Endothelial cell of umbilical vein (primary cell): ENCODE measurements at regions not wholly inside any gene's neighbourhood (a gene's known extent, or its start where the extent isn't known, plus 50 kb on each side); places are given as distances from the start of the nearest gene placed in this dataset.

Source experiments
- BruUV-seq: library from RNA; stranded (reverse); fragments of 400-500 nt; replicated peaks from 2 replicates; lab custom pipeline; 2021; lab: Mats Ljungman, UMichigan
- CTCF ChIA-PET: fragments of 300-600, 350-600 bp; sonication (Branson Sonifier 250); formaldehyde crosslinking; loops from one replicate; lab custom pipeline; 2021; ENCODE audit warnings: antibody characterized with exemption, inconsistent platforms; lab: Charles Lee
- POLR2A ChIA-PET: fragments of 300-600, 350-600 bp; sonication (Branson Sonifier 250); formaldehyde crosslinking; loops from one replicate; lab custom pipeline; 2021; ENCODE audit warnings: antibody characterized with exemption, inconsistent platforms; lab: Charles Lee
- DNase-seq: peaks from one replicate; pipeline ENCODE4 v3.0.0-alpha.2; 2011; ENCODE audit warnings: low read depth, low spot score
- FAIRE-seq: peaks from 2 replicates; lab custom pipeline; 2011; peaks lifted over from hg19 to GRCh38; lab: Jason Lieb, UNC
- H2AFZ ChIP-seq: 2 replicates; pipeline ENCODE4 v1.6.0; 2012; ENCODE audit warnings: low read depth, low read length, control low read depth, inconsistent platforms
- H3K27ac ChIP-seq: 2 replicates; pipeline ENCODE4 v1.5.1; 2011; ENCODE audit warnings: low read depth, mild to moderate bottlenecking, control low read depth, low read length, moderate library complexity; ENCODE audit not compliant: insufficient read depth
- H3K27me3 ChIP-seq, 2 experiments: 2 replicates each; pipeline versions ENCODE4 v1.6.0 to v1.6.1; 2011; ENCODE audit warnings: low read length in 2 of 2, mixed read lengths in 1 of 2; ENCODE audit not compliant: control insufficient read depth in 2 of 2, insufficient read depth in 2 of 2
- H3K36me3 ChIP-seq, 2 experiments: 2 replicates in 1 of 2; 3 replicates in 1 of 2; pipeline ENCODE4 v1.5.1; 2011; ENCODE audit warnings: low read length in 2 of 2, mild to moderate bottlenecking in 1 of 2, moderate library complexity in 1 of 2; ENCODE audit not compliant: control insufficient read depth in 2 of 2, insufficient read depth in 2 of 2; ENCODE audit errors: extremely low read depth in 1 of 2
- H3K4me1 ChIP-seq: 3 replicates; pipeline ENCODE4 v1.5.1; 2011; ENCODE audit warnings: mild to moderate bottlenecking, low read length; ENCODE audit not compliant: control insufficient read depth, insufficient read depth; ENCODE audit errors: extremely low read depth
- H3K4me2 ChIP-seq: 2 replicates; pipeline ENCODE4 v1.6.1; 2011; ENCODE audit warnings: low read length, control low read depth, mixed read lengths; ENCODE audit not compliant: insufficient read depth
- H3K4me3 ChIP-seq, 3 experiments: fragments of 200-600 bp in 1 of 3; sonication (generic), shearing (Covaris generic) in 1 of 3; replicated peaks in 1 of 3; 2 replicates each; pipeline ENCODE4 v1.5.1; 2011 to 2016; ENCODE audit warnings: control low read depth in 3 of 3, low read length in 3 of 3, mild to moderate bottlenecking in 2 of 3, inconsistent platforms in 1 of 3, low read depth in 1 of 3, moderate library complexity in 1 of 3; ENCODE audit not compliant: insufficient read depth in 1 of 3
- H3K79me2 ChIP-seq: 2 replicates; pipeline ENCODE4 v1.6.0; 2012; ENCODE audit warnings: low read length, inconsistent platforms; ENCODE audit not compliant: control insufficient read depth, insufficient read depth
- H3K9ac ChIP-seq: replicated peaks from 2 replicates; pipeline ENCODE3; 2011; ENCODE audit warnings: low read length, control low read depth; ENCODE audit not compliant: insufficient read depth; ENCODE audit errors: extremely low read depth
- H3K9me1 ChIP-seq: replicated peaks from 3 replicates; pipeline ENCODE4 v1.6.0; 2011; ENCODE audit warnings: mild to moderate bottlenecking, low read length; ENCODE audit not compliant: control insufficient read depth, insufficient read depth; ENCODE audit errors: extremely low read depth
- H3K9me3 ChIP-seq: replicated peaks from 2 replicates; pipeline ENCODE4 v1.5.1; 2012; ENCODE audit warnings: low read length, inconsistent platforms; ENCODE audit not compliant: control insufficient read depth, insufficient read depth
- H4K20me1 ChIP-seq: replicated peaks from 2 replicates; pipeline ENCODE3; 2011; ENCODE audit warnings: mild to moderate bottlenecking, low read length; ENCODE audit not compliant: control insufficient read depth, insufficient read depth; ENCODE audit errors: extremely low read depth
- CTCF ChIP-seq, 2 donors: IDR thresholded peaks; 1 replicate in 1 of 2; 2 replicates in 1 of 2; pipeline ENCODE4 v1.5.1; 2011; ENCODE audit warnings: low read length in 2 of 2, mild to moderate bottlenecking in 2 of 2, moderate library complexity in 2 of 2, control low read depth in 1 of 2, inconsistent platforms in 1 of 2, low read depth in 1 of 2; ENCODE audit not compliant: insufficient read depth in 1 of 2; ENCODE audit errors: extremely low read depth in 1 of 2
- EZH2 ChIP-seq: IDR thresholded peaks from 2 replicates; pipeline ENCODE4 v1.6.1; 2012; ENCODE audit warnings: borderline replicate concordance, low read depth, mild to moderate bottlenecking, moderate library complexity, low read length, inconsistent platforms; ENCODE audit not compliant: severe bottlenecking
- FOS ChIP-seq: IDR thresholded peaks from 2 replicates; pipeline ENCODE4 v1.6.1; 2011; ENCODE audit warnings: mild to moderate bottlenecking, low read length, moderate library complexity, borderline replicate concordance; ENCODE audit not compliant: insufficient read depth
- GATA2 ChIP-seq: IDR thresholded peaks from 2 replicates; pipeline ENCODE4 v1.7.0; 2011; ENCODE audit warnings: low read depth, mild to moderate bottlenecking, moderate library complexity, mixed read lengths, low read length; ENCODE audit not compliant: insufficient read length, insufficient read depth
- JUN ChIP-seq: IDR thresholded peaks from 2 replicates; pipeline ENCODE4 v1.6.1; 2011; ENCODE audit warnings: borderline replicate concordance, low read depth; ENCODE audit not compliant: insufficient read length, insufficient read depth
- MAX ChIP-seq: IDR thresholded peaks from 2 replicates; pipeline ENCODE4 v1.6.1; 2011; ENCODE audit not compliant: insufficient read depth, insufficient read length
- MYC ChIP-seq: IDR thresholded peaks from one replicate; pipeline ENCODE4 v1.6.1; 2011; ENCODE audit warnings: mild to moderate bottlenecking, low read depth, low read length
- POLR2A ChIP-seq: IDR thresholded peaks from 2 replicates; pipeline ENCODE4 v1.6.1; 2012; ENCODE audit warnings: low read depth, mild to moderate bottlenecking, control low read depth, low read length
- POLR2AphosphoS5 ChIP-seq: IDR thresholded peaks from 2 replicates; pipeline ENCODE4 v1.6.1; 2012; ENCODE audit warnings: low read depth, mild to moderate bottlenecking, control low read depth, low read length, moderate library complexity; ENCODE audit not compliant: insufficient read depth
- dilution Hi-C: fragments of 300-500 bp; cut with MboI; formaldehyde crosslinking; loops from one replicate; pipeline ENCODE4 v1.15.0; 2019; ENCODE audit warnings: low sequenced_read_pairs; ENCODE audit not compliant: extremely low pct_ligation_motif_present
- intact Hi-C: fragments of 100-400 bp; cut with micrococcal nuclease; formaldehyde crosslinking; loops from one replicate; pipeline ENCODE4 v1.10.0; 2022

- no peak overlapping the region for H3K4me2 ChIP-seq
- H3K9me1 ChIP-seq, result no peaks in the 10 kb centered on the region
- no peaks in the 10 kb centered on the region for H3K9me3 ChIP-seq
- ChIA-PET POLR2A (no interaction called here), CTCF (interaction anchor here (1.0 kb wide), 1 partner anchor 275 kb away, joined by 3 read pairs; no protein-coding TSS in a partner anchor)
- no peaks in the 10 kb centered on the region for H3K79me2 ChIP-seq
- H3K4me1 ChIP-seq, result no peaks in the 10 kb centered on the region
- no peaks in the 10 kb centered on the region for H3K36me3 ChIP-seq
- intact Hi-C loops (no loop called here), dilution Hi-C loops (no loop called here)
- no peak overlapping the region for H3K4me3 ChIP-seq
- H4K20me1 ChIP-seq, result no peaks in the 10 kb centered on the region
- DNase-seq, result no peak
- no TSS peak for BruUV-seq
- H2AFZ ChIP-seq, result no peak overlapping the region
- no peak overlapping the region for H3K27ac ChIP-seq
- H3K27me3 ChIP-seq, result no peaks in the 10 kb centered on the region
- H3K9ac ChIP-seq, result no peak overlapping the region
- no peak for TF ChIP-seq JUN
- no peak for TF ChIP-seq MYC
- TF ChIP-seq POLR2AphosphoS5, result no peak
- no peak for TF ChIP-seq FOS
- no peak for TF ChIP-seq CTCF (IDR thresholded peaks at IDR 0.05; ENCODE audit: extremely low read depth in 1 of 2, insufficient read depth in 1 of 2, low read depth in 1 of 2, low read length in 2 of 2)
- TF ChIP-seq GATA2, result no peak
- TF ChIP-seq EZH2, result no peak
- no peak for TF ChIP-seq MAX
- no peak for TF ChIP-seq POLR2A
- FAIRE-seq, result no peak
These were observed 277.6 kb upstream of the IGFBP3 start for GRCh38 chr7:46198701-46199100.
